Thyroid gland (tissue), 4 donors: ENCODE measurements at regions not wholly inside any gene's neighbourhood (a gene's known extent, or its start where the extent isn't known, plus 50 kb on each side); places are given as distances from the start of the nearest gene placed in this dataset.

ENCODE experiments used
- DNase-seq, 2 donors: peaks; one replicate each; pipeline ENCODE4 v3.0.0-alpha.2; 2019
- H3K27ac ChIP-seq, 3 donors: fragments of 200-600 bp; sonication (generic); 1 replicate in 2 of 3; 2 replicates in 1 of 3; pipeline ENCODE4 v1.5.1; 2016 to 2019; ENCODE audit warnings: mild to moderate bottlenecking in 1 of 3, moderate library complexity in 1 of 3
- H3K27me3 ChIP-seq: fragments of 200-600 bp; sonication (generic); one replicate; pipeline ENCODE4 v1.5.1; 2019
- H3K36me3 ChIP-seq, 2 donors: fragments of 200-600 bp; sonication (generic); one replicate each; pipeline ENCODE4 v1.5.1; 2016 to 2019
- H3K4me1 ChIP-seq, 2 donors: fragments of 200-600 bp; sonication (generic); one replicate each; pipeline ENCODE4 v1.5.1; 2017 to 2019
- H3K4me3 ChIP-seq, 3 donors: fragments of 200-600 bp; sonication (generic); replicated peaks in 1 of 3; 1 replicate in 2 of 3; 2 replicates in 1 of 3; pipeline ENCODE4 v1.5.1; 2016; ENCODE audit warnings: mild to moderate bottlenecking in 1 of 3
- H3K9me3 ChIP-seq: fragments of 200-600 bp; sonication (generic); one replicate; pipeline ENCODE4 v1.5.1; 2017
- CTCF ChIP-seq, 6 experiments: fragments of 200-600 bp in 3 of 6; fragments of 450-650 bp in 3 of 6; sonication (generic) in 3 of 6; IDR thresholded peaks; one replicate each; pipeline ENCODE4 v1.5.1; 2016 to 2019; ENCODE audit warnings: antibody characterized with exemption in 6 of 6, mild to moderate bottlenecking in 2 of 6, inconsistent platforms in 1 of 6, moderate library complexity in 1 of 6
- POLR2A ChIP-seq, 2 donors: fragments of 450-650 bp; IDR thresholded peaks; one replicate each; pipeline ENCODE4 v1.6.1; 2017; ENCODE audit warnings: antibody characterized with exemption in 2 of 2, mild to moderate bottlenecking in 2 of 2, moderate library complexity in 1 of 2
- WGBS, 2 donors: methylation state at CpG; one replicate each; pipeline ENCODE4 v1.1.5; 2017; 5-methylcytosine and 5-hydroxymethylcytosine counted together
- intact Hi-C: fragments of 100-400 bp; cut with DNase I; formaldehyde crosslinking; loops from one replicate; pipeline ENCODE4 v1.15.1; 2023

GRCh38 chr6:118750143-118750542, 98.8 kb upstream of the CEP85L start:
- Histone ChIP-seq H3K36me3 (no peaks in the 10 kb centered on the region), H3K9me3 (no peaks in the 10 kb centered on the region), H3K4me1 (no peaks in the 10 kb centered on the region), H3K27me3 (no peaks in the 10 kb centered on the region), H3K4me3 (no peak overlapping the region), H3K27ac (no peak overlapping the region)
- no peak for TF ChIP-seq POLR2A (IDR thresholded peaks at IDR 0.05)
- no peak for TF ChIP-seq CTCF (IDR thresholded peaks at IDR 0.05)
- no peak for DNase-seq
- WGBS, 2 donors: 86 to 94% methylated on average over 2 of the region's 2 CpGs
- intact Hi-C loops: no loop called here

- TF ChIP-seq CTCF (IDR thresholded peaks at IDR 0.05) (no peak), POLR2A (IDR thresholded peaks at IDR 0.05) (no peak)
- Histone ChIP-seq H3K4me3 (no peak overlapping the region), H3K36me3 (no peaks in the 10 kb centered on the region), H3K4me1 (no peaks in the 10 kb centered on the region), H3K27me3 (no peaks in the 10 kb centered on the region), H3K27ac (no peak overlapping the region), H3K9me3 (no peaks in the 10 kb centered on the region)
- intact Hi-C loops: no loop called here
- DNase-seq: peak; percentile 7 to 15
- 71 to 79% methylated on average over 9 of the region's 9 CpGs for WGBS, 2 donors
Observed at GRCh38 chr6:118748311-118749062, 97.1 kb upstream of the CEP85L start.

- Histone ChIP-seq H3K4me3 (no peak overlapping the region), H3K36me3 (no peaks in the 10 kb centered on the region), H3K27me3 (no peaks in the 10 kb centered on the region), H3K4me1 (no peaks in the 10 kb centered on the region), H3K9me3 (no peaks in the 10 kb centered on the region), H3K27ac (no peak overlapping the region)
- TF ChIP-seq CTCF (IDR thresholded peaks at IDR 0.05) (no peak), POLR2A (IDR thresholded peaks at IDR 0.05) (no peak)
- intact Hi-C loops: no loop called here
- DNase-seq: no peak
Observed at GRCh38 chr6:118746825-118747174, 95.4 kb upstream of the CEP85L start.

- H3K4me1 ChIP-seq: no peaks in the 10 kb centered on the region
- 73 to 80% methylated on average over 5 to 6 of the region's 6 CpGs for WGBS, 2 donors
- intact Hi-C loops: no loop called here
- no peak overlapping the region for H3K4me3 ChIP-seq
- H3K9me3 ChIP-seq: no peaks in the 10 kb centered on the region
- no peaks in the 10 kb centered on the region for H3K36me3 ChIP-seq
- no peak overlapping the region for H3K27ac ChIP-seq
- DNase-seq: no peak
- TF ChIP-seq POLR2A (IDR thresholded peaks at IDR 0.05) (no peak), CTCF (IDR thresholded peaks at IDR 0.05) (no peak)
- no peaks in the 10 kb centered on the region for H3K27me3 ChIP-seq
Observed at GRCh38 chr6:118746145-118746824, 94.9 kb upstream of the CEP85L start.

GRCh38 chr6:118745156-118745555, 93.8 kb upstream of the CEP85L start:
- DNase-seq: no peak
- 90 to 92% methylated on average over 7 of the region's 7 CpGs for WGBS, 2 donors
- intact Hi-C loops: no loop called here

More at GRCh38 chr6:118745156-118745555, 93.8 kb upstream of the CEP85L start:
- H3K36me3 ChIP-seq: no peaks in the 10 kb centered on the region
- H3K9me3 ChIP-seq: no peaks in the 10 kb centered on the region
- H3K4me3 ChIP-seq: no peak overlapping the region
- H3K27me3 ChIP-seq: no peaks in the 10 kb centered on the region
- H3K27ac ChIP-seq: no peak overlapping the region
- TF ChIP-seq POLR2A (IDR thresholded peaks at IDR 0.05): no peak
- no peak for TF ChIP-seq CTCF (IDR thresholded peaks at IDR 0.05)
- no peaks in the 10 kb centered on the region for H3K4me1 ChIP-seq
